MCF 10A (cell line): ENCODE measurements at regions not wholly inside any gene's neighbourhood (a gene's known extent, or its start where the extent isn't known, plus 50 kb on each side); places are given as distances from the start of the nearest gene placed in this dataset.
A peak's percentile ranks its signal among the peaks of the same experiment; 100 is the strongest.

Source experiments
- BruUV-seq: library from RNA; stranded (reverse); fragments of 400-500 nt; replicated peaks from 2 replicates; lab custom pipeline; 2021; lab: Mats Ljungman, UMichigan
- CTCF ChIA-PET: fragments of 300-600 bp; sonication (Branson Sonifier 250); formaldehyde crosslinking; extraction: SDS; loops from one replicate; lab custom pipeline; 2021; ENCODE audit warnings: antibody characterized with exemption, inconsistent platforms; lab: Yijun Ruan, JAX
- POLR2A ChIA-PET: fragments of 300-600, 350-650 bp; sonication (Branson Sonifier 250); formaldehyde crosslinking; extraction: SDS; loops from one replicate; lab custom pipeline; 2020; ENCODE audit warnings: antibody characterized with exemption, inconsistent platforms; lab: Yijun Ruan, JAX
- DNase-seq: peaks from one replicate; pipeline ENCODE4 v3.0.0-alpha.2; 2018; ENCODE audit not compliant: unreplicated experiment
- H3K27ac Mint-ChIP-seq: one replicate; pipeline ENCODE4 v1.8.0; 2022; ENCODE audit warnings: mild to moderate bottlenecking, low read depth, mixed read lengths; ENCODE audit not compliant: unreplicated experiment
- H3K27me3 Mint-ChIP-seq: one replicate; pipeline ENCODE4 v1.8.0; 2022; ENCODE audit warnings: mixed read lengths; ENCODE audit not compliant: insufficient read depth, unreplicated experiment
- H3K36me3 Mint-ChIP-seq: one replicate; pipeline ENCODE4 v1.8.0; 2022; ENCODE audit warnings: mild to moderate bottlenecking, moderate library complexity, mixed read lengths; ENCODE audit not compliant: insufficient read depth, unreplicated experiment
- H3K4me1 Mint-ChIP-seq: one replicate; pipeline ENCODE4 v1.8.0; 2022; ENCODE audit warnings: mixed read lengths; ENCODE audit not compliant: insufficient read depth, unreplicated experiment
- H3K4me3 Mint-ChIP-seq: one replicate; pipeline ENCODE4 v1.8.0; 2022; ENCODE audit warnings: mild to moderate bottlenecking, moderate library complexity, mixed read lengths; ENCODE audit not compliant: unreplicated experiment
- H3K9me3 Mint-ChIP-seq: one replicate; pipeline ENCODE4 v1.8.0; 2022; ENCODE audit warnings: mixed read lengths; ENCODE audit not compliant: unreplicated experiment
- intact Hi-C: fragments of 100-400 bp; cut with micrococcal nuclease; formaldehyde crosslinking; loops from 2 replicates; pipeline ENCODE4 v1.14.1; 2022
- TF ChIP-seq, protein P1 (sequence below): fragments of 200-600 bp; IDR thresholded peaks from one replicate; pipeline ENCODE4 v1.8.0; 2022; ENCODE audit warnings: antibody characterized with exemption, mild to moderate bottlenecking; ENCODE audit not compliant: unreplicated experiment

DNA sequence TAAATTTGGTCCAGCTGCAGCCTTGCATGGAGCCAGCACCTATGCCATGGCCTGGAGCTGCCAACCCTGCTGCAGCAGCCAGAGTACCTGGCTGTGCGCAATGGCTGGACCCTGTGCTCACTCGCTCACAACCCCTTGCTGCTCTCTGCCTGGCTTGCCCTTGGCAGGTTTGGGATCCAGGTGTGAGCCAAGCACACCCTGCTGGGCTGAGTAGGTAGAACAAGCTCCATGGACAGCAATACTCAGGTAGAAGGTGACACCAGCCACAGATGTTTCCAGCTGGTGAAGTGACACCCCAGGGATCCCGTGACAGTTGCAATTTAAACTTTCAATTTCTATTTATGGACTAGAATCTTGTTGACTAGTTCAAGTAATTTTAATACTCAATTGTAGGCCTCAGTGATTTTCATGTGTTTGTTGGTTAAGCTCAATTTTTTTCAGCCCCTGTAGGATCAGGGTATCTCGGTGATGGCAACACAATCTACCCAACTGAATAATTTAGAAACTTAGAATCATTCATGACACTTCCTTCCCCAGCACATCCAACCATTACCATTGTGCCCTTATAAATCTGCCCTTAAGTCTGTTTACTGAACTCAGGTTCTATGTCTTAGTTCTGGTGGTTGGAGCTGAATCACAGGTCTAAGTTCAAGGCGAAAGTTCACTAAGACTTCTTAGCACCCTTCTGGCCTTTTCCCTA is 480.0 kb downstream of the PMP22 start:
- CTCF ChIA-PET = interaction anchor here (0.6 to 1.5 kb wide), 7 partner anchors 10 to 1671 kb away, joined by 3 to 4 read pairs (median 3); no protein-coding TSS in a partner anchor
- Mint-ChIP-seq H3K4me1 (no peaks in the 10 kb centered on the region), H3K27ac (no peak overlapping the region), H3K9me3 (no peaks in the 10 kb centered on the region), H3K36me3 (no peaks in the 10 kb centered on the region), H3K4me3 (no peak overlapping the region), H3K27me3 (no peaks in the 10 kb centered on the region)
- intact Hi-C loops = no loop called here
- peak; percentile 28 for DNase-seq
- POLR2A ChIA-PET = no interaction called here
- TF ChIP-seq, protein P1, sequence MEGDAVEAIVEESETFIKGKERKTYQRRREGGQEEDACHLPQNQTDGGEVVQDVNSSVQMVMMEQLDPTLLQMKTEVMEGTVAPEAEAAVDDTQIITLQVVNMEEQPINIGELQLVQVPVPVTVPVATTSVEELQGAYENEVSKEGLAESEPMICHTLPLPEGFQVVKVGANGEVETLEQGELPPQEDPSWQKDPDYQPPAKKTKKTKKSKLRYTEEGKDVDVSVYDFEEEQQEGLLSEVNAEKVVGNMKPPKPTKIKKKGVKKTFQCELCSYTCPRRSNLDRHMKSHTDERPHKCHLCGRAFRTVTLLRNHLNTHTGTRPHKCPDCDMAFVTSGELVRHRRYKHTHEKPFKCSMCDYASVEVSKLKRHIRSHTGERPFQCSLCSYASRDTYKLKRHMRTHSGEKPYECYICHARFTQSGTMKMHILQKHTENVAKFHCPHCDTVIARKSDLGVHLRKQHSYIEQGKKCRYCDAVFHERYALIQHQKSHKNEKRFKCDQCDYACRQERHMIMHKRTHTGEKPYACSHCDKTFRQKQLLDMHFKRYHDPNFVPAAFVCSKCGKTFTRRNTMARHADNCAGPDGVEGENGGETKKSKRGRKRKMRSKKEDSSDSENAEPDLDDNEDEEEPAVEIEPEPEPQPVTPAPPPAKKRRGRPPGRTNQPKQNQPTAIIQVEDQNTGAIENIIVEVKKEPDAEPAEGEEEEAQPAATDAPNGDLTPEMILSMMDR = peak; percentile 17
- no TSS peak for BruUV-seq

GRCh38 chr17:14781123-14781522 is 480.2 kb downstream of the HS3ST3B1 start:
- intact Hi-C loops = no loop called here

GRCh38 chr17:14780097-14780651 is 479.3 kb downstream of the HS3ST3B1 start:
- H3K36me3 Mint-ChIP-seq = peaks cover 4% of the 10 kb centered on the region
- CTCF ChIA-PET = no interaction called here

More at GRCh38 chr17:14781123-14781522, 480.2 kb downstream of the HS3ST3B1 start:
- H3K4me1 Mint-ChIP-seq = peaks cover 16% of the 10 kb centered on the region
- peaks cover 4% of the 10 kb centered on the region for H3K36me3 Mint-ChIP-seq
- no TSS peak for BruUV-seq
- POLR2A ChIA-PET = no interaction called here
- TF ChIP-seq, protein P1 = no peak
- H3K4me3 Mint-ChIP-seq = no peak overlapping the region
- DNase-seq = no peak
- H3K27ac Mint-ChIP-seq = no peak overlapping the region
- no peaks in the 10 kb centered on the region for H3K27me3 Mint-ChIP-seq
- H3K9me3 Mint-ChIP-seq = no peaks in the 10 kb centered on the region
- CTCF ChIA-PET = interaction anchor here (0.6 to 1.2 kb wide), 2 partner anchors 13 to 44 kb away, joined by 4 to 9 read pairs; no protein-coding TSS in a partner anchor

DNA sequence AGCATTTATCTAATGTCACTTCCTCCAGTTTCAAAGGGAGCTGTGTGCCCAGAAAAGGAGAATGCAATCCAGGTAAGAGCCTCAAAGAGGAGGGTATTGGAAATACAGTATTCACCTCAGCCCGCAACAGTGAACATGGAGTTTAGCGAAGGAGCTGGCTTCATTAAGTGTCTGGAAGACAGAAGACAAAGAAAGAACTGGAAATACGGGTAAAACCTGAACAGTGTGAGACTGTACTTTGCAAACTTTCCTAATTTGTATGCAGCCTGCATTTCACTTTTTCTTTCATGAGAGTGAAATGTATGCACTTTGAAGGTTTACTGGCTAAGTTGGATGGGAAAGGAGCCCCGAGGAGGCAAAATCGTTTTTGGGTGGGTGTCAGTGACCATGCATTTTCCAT is 478.4 kb downstream of the HS3ST3B1 start:
- Mint-ChIP-seq H3K4me3 (no peak overlapping the region), H3K9me3 (peaks cover 6% of the 10 kb centered on the region), H3K27me3 (no peaks in the 10 kb centered on the region), H3K4me1 (peaks cover 23% of the 10 kb centered on the region), H3K27ac (no peak overlapping the region), H3K36me3 (peaks cover 4% of the 10 kb centered on the region)
- no peak for DNase-seq
- ChIA-PET CTCF (no interaction called here), POLR2A (no interaction called here)
- intact Hi-C loops = no loop called here
- TF ChIP-seq, protein P1 = no peak
- no TSS peak for BruUV-seq

More at GRCh38 chr17:14780097-14780651, 479.3 kb downstream of the HS3ST3B1 start:
- no peak for DNase-seq
- POLR2A ChIA-PET = no interaction called here
- no peaks in the 10 kb centered on the region for H3K27me3 Mint-ChIP-seq
- no TSS peak for BruUV-seq
- peaks cover 23% of the 10 kb centered on the region for H3K4me1 Mint-ChIP-seq
- H3K4me3 Mint-ChIP-seq = no peak overlapping the region
- intact Hi-C loops = no loop called here
- TF ChIP-seq, protein P1 = no peak
- H3K9me3 Mint-ChIP-seq = no peaks in the 10 kb centered on the region
- no peak overlapping the region for H3K27ac Mint-ChIP-seq
